SJSA1 (cell line): ENCODE measurements at regions not wholly inside any gene's neighbourhood (a gene's known extent, or its start where the extent isn't known, plus 50 kb on each side); places are given as distances from the start of the nearest gene placed in this dataset.

Experiments used
- DNase-seq, 2 experiments: peaks; one replicate each; pipeline ENCODE4 v3.0.0-alpha.2; 2015 to 2020; ENCODE audit warnings: low spot score in 2 of 2, low read depth in 1 of 2
- H3K27ac ChIP-seq: fragments of 250-450 bp; sonication (Bioruptor Pico); 2 replicates; pipeline ENCODE4 v1.5.1; 2020; ENCODE audit warnings: mild to moderate bottlenecking, moderate library complexity
- H3K27me3 ChIP-seq: fragments of 250-450 bp; sonication (Bioruptor Pico); replicated peaks from 2 replicates; pipeline ENCODE4 v1.5.1; 2020; ENCODE audit warnings: mild to moderate bottlenecking, moderate library complexity
- H3K36me3 ChIP-seq: fragments of 250-450 bp; sonication (Bioruptor Pico); 2 replicates; pipeline ENCODE4 v1.5.1; 2020; ENCODE audit warnings: mild to moderate bottlenecking
- H3K4me1 ChIP-seq: fragments of 250-450 bp; sonication (Bioruptor Pico); replicated peaks from 2 replicates; pipeline ENCODE4 v1.6.1; 2021; ENCODE audit warnings: mild to moderate bottlenecking
- H3K4me3 ChIP-seq: fragments of 250-450 bp; sonication (Bioruptor Pico); 2 replicates; pipeline ENCODE4 v1.5.1; 2020; ENCODE audit warnings: mild to moderate bottlenecking
- H3K9me3 ChIP-seq: fragments of 250-450 bp; sonication (Bioruptor Pico); replicated peaks from 2 replicates; pipeline ENCODE4 v1.5.1; 2020; ENCODE audit warnings: mild to moderate bottlenecking

DNA sequence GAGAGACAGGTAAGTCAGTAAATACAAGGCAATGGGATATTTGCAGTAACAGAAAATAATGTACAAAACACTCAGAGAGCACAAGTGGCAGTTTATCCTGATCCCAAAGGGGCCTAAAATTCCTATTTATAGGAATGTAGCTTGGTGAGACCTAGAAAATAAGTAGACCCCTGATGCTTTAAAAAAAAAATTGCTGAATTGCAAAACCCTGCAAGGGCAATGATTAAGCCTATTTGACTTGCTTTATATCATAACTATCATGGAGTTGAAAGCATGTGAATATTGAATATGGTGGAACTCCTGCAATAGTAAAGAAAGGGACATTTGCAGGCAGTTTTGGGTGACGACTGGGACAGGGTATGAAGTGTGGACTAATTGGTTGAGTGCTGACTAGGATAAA is 101.9 kb upstream of the C1orf21 start:
- peaks cover 2% of the 10 kb centered on the region; the same call in 1 of the 2 replicates for H3K9me3 ChIP-seq
- no peaks in the 10 kb centered on the region; the same call in 1 of the 2 replicates for H3K4me1 ChIP-seq
- H3K27me3 ChIP-seq, result no peaks in the 10 kb centered on the region
- no peak overlapping the region for H3K4me3 ChIP-seq
- no peak for DNase-seq
- no peak overlapping the region for H3K27ac ChIP-seq
- no peaks in the 10 kb centered on the region for H3K36me3 ChIP-seq

DNA sequence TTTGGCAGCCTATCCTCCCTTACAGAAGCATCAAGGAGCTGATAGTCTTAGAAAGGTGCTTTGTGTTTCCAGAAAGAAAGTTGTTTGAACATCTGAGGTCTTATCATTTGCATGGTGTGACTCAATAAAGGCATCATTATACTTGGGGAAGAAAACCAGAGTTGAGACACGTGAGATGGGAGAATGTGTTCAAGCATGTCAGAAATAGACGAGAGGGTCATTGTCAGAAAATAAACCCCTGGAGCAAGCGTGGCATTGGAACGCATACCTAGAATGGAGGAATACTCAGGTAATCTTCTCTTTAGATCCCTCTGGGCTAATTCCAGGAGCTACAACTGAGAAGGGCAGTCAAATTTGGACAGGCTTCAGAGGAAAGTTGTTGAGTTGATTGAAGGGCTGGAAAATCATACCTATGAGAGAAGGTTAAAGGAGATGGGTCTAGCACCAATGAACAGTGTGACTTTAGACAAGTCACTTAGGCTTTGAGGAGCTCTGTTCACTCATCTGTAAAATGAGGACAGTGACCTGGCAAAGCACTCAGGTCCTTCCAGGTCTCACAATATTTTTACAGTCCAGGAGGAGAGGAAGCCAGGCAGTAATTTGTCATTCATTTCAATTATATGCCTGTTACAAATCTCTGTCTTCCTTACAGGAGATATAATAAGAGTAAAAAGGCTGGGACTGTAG is 101.3 kb upstream of the C1orf21 start:
- Histone ChIP-seq H3K9me3 (peaks cover 4% of the 10 kb centered on the region; the same call in 1 of the 2 replicates), H3K4me1 (no peaks in the 10 kb centered on the region; the same call in 1 of the 2 replicates), H3K36me3 (no peaks in the 10 kb centered on the region), H3K4me3 (no peak overlapping the region), H3K27ac (no peak overlapping the region), H3K27me3 (no peaks in the 10 kb centered on the region)
- no peak for DNase-seq

DNA sequence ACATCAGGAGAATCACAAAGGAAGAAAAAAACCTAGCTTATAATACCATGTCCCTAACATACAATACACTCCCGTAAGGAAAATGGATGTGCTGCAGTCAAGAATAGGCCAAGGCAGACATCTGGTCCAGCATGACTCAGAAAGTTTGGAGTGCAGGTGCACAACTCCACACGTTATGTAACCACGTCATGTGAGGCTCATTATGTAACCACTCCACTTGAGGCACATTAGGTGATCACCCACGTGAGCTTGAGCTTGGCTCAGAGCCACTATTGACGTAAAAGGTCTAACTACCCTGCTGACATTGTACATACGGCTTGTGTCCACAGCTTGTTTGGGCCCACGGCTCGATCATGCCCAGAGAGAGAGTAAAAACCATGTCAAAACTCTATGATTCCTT is 99.8 kb upstream of the C1orf21 start:
- Histone ChIP-seq H3K27me3 (no peaks in the 10 kb centered on the region), H3K36me3 (no peaks in the 10 kb centered on the region), H3K27ac (no peak overlapping the region), H3K4me1 (peaks cover 2% of the 10 kb centered on the region), H3K4me3 (no peak overlapping the region), H3K9me3 (peaks cover 4% of the 10 kb centered on the region; the same call in 1 of the 2 replicates)
- no peak for DNase-seq

DNA sequence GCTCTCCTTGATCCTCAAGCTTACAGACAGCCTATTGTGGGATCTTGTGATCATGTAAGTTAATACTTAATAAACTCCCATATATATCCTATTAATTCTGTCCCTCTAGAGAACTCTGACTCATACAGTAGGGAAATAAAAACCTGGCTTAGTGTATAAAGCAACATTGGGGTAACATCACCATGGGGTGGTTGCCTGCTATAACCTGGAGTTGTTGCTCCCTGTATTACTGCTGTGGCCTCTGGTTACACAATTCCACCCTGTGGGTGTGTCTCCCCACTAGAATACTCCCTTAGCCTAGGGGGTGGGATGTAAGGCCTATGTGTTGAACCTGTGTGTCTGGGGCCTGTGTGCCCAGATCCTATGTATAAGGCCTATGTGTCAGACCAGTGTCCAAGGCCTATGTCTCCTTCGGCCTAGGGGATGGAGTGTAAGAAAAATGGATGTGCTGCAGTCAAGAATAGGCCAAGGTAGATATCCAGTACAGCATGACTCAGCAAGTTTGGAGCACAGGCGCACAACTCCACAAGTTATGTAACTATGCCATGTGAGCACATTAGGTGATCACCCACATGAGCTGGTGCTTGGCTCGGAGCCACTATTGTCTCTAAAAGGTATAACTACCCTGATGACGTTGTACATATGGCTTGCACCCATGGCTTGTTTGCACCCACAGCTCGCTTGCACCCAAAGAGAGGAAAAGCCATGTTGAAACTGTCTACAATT is 96.8 kb upstream of the C1orf21 start:
- no peaks in the 10 kb centered on the region for H3K27me3 ChIP-seq
- no peaks in the 10 kb centered on the region for H3K36me3 ChIP-seq
- no peak for DNase-seq
- no peak overlapping the region for H3K4me3 ChIP-seq
- peaks cover 4% of the 10 kb centered on the region for H3K9me3 ChIP-seq
- H3K27ac ChIP-seq, result no peak overlapping the region
- peaks cover 6% of the 10 kb centered on the region for H3K4me1 ChIP-seq

DNA sequence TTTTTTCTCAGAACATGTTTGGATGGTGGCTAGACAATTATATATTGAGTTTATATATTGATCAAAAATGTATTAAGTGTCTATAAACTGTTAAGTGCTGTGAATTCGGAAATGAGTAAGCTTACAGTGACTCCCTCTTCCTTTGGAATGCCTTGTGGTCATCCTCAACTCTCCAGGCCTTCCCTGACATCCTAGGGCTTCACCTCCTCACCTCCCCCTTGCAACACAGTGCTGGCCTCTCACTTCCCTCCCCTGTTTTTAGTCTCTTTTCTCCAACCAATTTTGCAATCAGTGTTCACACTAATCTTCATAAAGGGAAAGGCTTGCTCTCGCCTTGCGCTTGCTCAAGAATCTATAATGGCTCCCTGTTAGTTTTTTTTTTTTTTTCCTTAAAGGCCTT is 95.1 kb upstream of the C1orf21 start:
- peaks cover 4% of the 10 kb centered on the region for H3K9me3 ChIP-seq
- H3K27ac ChIP-seq, result no peak overlapping the region
- no peaks in the 10 kb centered on the region for H3K27me3 ChIP-seq
- H3K4me3 ChIP-seq, result no peak overlapping the region
- peaks cover 13% of the 10 kb centered on the region for H3K4me1 ChIP-seq
- no peaks in the 10 kb centered on the region for H3K36me3 ChIP-seq
- no peak for DNase-seq

DNA sequence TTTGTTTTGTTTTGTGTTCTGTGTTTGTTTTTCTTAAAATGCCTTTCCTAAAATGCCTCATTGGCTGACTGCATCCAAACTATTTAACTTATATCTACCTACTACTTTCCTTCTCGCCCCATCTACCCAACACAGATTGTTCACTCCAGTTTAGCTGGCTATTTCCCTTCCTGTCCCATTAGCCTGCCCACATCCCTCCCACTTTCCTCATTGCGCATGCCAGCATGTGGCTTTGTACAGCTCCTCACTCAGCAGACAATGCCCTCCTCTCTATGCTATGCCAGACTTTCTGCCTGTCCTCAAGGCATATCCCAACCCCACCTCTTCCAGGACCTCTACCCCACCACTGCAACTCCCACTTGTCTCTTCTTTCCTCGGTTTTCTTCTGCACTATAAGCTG is 94.7 kb upstream of the C1orf21 start:
- Histone ChIP-seq H3K36me3 (no peaks in the 10 kb centered on the region), H3K9me3 (peaks cover 4% of the 10 kb centered on the region), H3K4me3 (no peak overlapping the region), H3K27ac (no peak overlapping the region), H3K4me1 (peaks cover 17% of the 10 kb centered on the region), H3K27me3 (no peaks in the 10 kb centered on the region)
- no peak for DNase-seq

DNA sequence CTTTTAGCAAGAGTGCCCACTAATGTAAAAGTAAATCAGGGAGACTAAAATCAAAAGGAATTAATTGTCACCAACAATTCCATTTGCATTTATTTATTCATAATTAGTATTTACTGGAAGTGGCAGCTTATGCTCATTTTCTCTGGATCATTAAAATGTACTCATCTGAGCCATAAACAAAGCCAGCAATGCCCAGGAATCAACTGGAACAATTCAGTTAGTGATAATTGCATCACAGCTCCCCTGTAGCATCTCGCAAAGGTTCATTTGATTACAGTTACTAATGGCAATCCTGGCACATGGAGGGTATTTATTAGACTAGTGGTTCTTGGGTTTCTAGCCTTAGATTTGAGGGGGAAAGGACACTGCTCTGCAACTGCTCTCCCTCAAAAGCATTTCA is 92.7 kb upstream of the C1orf21 start:
- Histone ChIP-seq H3K4me1 (peaks cover 27% of the 10 kb centered on the region), H3K9me3 (peaks cover 4% of the 10 kb centered on the region), H3K4me3 (no peak overlapping the region), H3K27ac (no peak overlapping the region), H3K27me3 (no peaks in the 10 kb centered on the region), H3K36me3 (no peaks in the 10 kb centered on the region)
- no peak for DNase-seq

DNA sequence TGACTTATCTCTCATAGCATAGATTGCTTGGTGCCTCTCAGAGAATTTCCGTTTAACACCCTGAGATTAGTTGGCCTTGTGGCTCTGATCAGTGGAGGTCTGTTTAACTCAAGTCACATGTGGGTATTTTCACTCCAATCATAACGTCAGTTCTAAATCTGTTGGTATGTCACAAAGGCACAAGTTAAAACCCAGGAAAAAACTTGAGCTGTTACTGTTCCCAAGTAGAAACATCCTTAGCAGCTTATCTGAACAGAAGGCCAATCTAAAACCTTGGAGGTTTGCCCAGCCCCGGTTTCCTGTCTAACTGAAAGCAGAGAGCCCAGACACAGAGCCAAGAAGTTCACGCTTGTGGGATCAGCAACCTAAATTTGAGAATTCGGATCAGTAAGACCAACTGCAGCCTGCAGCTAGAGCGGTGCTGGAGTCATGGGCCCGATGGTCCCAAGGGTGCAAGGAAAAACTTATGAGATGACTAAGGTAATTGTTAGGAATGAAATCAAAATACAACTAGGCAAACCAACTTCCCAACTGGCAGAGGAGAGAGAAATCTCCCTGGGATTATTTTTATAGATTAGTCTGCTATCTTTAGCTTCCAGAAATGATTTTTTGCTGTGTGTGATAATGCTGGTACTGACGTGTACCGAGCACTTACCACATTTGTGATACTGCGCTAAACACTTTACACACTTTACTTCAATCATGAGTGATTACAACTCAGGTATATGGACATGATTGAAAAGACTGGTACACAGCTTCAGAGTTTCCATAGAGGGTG is 90.2 kb upstream of the C1orf21 start:
- H3K4me3 ChIP-seq, result no peak overlapping the region
- H3K27me3 ChIP-seq, result no peaks in the 10 kb centered on the region
- H3K27ac ChIP-seq, result peak overlapping the region; percentile 17
- no peaks in the 10 kb centered on the region; the same call in 1 of the 2 replicates for H3K9me3 ChIP-seq
- H3K36me3 ChIP-seq, result no peaks in the 10 kb centered on the region
- H3K4me1 ChIP-seq, result peaks cover 50% of the 10 kb centered on the region
- peak in 1 of 2 experiments; percentile 46 for DNase-seq

DNA sequence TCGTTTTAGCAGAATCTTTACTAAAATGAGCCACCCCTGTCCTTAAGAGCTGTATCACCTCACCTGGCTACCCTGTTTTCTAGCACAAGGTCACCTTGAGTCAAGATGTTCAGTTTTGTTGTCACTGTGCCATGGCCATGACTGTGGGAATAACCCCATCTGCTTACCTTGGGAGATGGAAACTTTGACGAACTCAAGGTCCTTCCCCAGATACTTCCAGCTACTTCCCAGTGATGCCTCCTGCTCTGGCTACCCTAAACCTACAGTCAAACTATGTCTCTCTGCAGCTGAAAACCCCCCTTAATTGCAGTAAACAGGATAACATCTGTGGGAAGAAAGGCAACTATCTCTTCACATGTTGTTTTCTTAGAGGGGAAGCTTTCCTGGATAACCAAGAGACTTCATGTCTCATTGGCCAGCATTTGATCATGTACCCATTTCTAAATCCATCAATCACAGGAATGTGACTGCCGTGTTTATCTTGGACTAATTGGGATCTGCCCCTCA is 89.5 kb upstream of the C1orf21 start:
- no peak for DNase-seq
- no peak overlapping the region for H3K27ac ChIP-seq
- H3K4me1 ChIP-seq, result peaks cover 46% of the 10 kb centered on the region
- H3K36me3 ChIP-seq, result no peaks in the 10 kb centered on the region
- no peaks in the 10 kb centered on the region for H3K27me3 ChIP-seq
- no peaks in the 10 kb centered on the region; the same call in 1 of the 2 replicates for H3K9me3 ChIP-seq
- H3K4me3 ChIP-seq, result no peak overlapping the region

DNA sequence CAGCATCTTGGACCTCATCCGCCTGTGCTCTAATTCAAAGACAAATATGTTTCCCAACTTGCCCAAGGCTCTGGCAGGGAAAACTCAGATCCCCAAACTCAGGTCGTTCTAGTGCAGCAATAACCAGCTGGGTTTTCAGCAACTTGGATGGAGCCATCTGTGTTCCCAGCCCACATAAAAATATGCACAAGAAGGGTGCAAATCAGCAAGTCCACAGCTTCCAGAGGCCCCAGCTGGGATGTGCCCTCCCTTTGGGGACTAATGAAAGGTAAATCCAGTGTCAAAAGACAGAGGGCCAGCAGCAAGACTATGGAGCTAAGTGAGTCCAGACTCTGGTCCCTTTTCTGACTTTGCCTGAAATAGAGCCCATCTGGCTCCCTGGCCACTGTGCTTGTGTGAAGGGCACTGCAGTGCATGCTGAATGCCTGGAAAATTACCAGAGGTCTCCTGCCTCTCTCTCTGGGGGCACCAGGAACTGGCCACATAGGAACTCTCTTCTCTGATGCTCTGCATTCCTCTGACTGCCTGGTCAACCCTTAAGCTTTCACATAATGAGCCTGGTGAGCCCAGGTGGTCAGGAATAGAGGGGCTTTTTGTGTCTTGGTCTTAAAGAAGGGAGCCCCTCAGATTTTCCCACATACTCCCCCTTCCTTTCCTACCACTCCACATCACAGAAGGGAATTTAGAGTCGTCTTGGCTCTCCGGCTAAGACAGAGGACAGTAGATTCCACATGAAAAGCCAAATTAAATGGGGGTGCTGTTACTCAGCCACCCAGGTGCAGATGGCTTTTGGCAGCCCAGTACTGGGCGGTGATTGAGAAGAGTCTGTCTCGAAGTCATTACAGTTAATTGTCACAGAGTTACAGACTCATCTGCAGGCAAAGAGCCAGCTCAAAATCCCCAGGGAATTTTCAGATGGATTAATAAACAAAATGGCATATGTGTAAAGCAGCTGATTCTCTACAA is 88.1 kb upstream of the C1orf21 start:
- no peak for DNase-seq
- Histone ChIP-seq H3K27ac (peak overlapping the region; percentile 63), H3K4me1 (peaks cover 45% of the 10 kb centered on the region), H3K36me3 (no peaks in the 10 kb centered on the region), H3K9me3 (no peaks in the 10 kb centered on the region), H3K4me3 (no peak overlapping the region), H3K27me3 (no peaks in the 10 kb centered on the region)

DNA sequence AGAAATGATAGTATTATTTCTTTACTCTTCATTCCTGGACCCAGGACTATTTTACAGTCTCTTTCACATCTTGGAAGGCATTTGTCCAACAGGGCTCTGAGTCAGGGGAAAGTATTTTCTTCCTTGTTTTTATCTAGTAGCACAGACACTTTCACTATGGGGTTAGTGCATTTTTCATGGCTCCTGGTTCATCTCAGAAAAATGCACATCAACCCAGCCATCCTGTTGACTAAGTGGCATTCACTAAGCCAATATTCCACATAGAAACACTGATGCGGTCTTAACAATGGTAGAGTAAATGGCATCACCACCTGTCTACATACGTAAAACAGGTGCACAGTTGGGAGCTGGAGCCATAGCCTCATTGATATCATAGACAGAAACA is 87.4 kb upstream of the C1orf21 start:
- Histone ChIP-seq H3K27ac (peak overlapping the region; percentile 63), H3K4me1 (peaks cover 45% of the 10 kb centered on the region), H3K9me3 (no peaks in the 10 kb centered on the region), H3K4me3 (no peak overlapping the region), H3K27me3 (no peaks in the 10 kb centered on the region), H3K36me3 (no peaks in the 10 kb centered on the region)
- peak in 1 of 2 experiments; percentile 76 for DNase-seq

DNA sequence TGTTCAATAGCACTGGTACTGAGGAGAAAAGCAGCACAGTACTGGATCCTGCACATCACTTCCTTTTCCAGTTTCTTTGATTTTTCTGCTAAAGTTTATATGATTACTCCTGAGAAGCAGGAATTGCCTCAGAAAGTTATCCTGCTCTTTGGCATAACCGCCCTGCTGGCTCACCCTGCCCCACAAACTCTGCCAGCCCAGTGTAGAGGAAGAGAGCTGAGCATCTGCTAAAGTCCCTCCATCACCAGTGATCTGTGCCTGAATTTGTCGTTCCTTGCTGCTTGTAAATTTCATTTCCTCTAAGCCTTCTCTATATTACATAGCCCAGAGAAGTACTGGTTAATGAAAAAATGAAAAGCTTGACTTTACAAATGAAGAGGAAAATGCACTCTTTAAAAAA is 87.0 kb upstream of the C1orf21 start:
- H3K27ac ChIP-seq, result no peak overlapping the region; the same call in 1 of the 2 replicates
- DNase-seq, result no peak
- peaks cover 45% of the 10 kb centered on the region for H3K4me1 ChIP-seq
- no peaks in the 10 kb centered on the region for H3K9me3 ChIP-seq
- no peaks in the 10 kb centered on the region for H3K36me3 ChIP-seq
- H3K27me3 ChIP-seq, result no peaks in the 10 kb centered on the region
- H3K4me3 ChIP-seq, result no peak overlapping the region

DNA sequence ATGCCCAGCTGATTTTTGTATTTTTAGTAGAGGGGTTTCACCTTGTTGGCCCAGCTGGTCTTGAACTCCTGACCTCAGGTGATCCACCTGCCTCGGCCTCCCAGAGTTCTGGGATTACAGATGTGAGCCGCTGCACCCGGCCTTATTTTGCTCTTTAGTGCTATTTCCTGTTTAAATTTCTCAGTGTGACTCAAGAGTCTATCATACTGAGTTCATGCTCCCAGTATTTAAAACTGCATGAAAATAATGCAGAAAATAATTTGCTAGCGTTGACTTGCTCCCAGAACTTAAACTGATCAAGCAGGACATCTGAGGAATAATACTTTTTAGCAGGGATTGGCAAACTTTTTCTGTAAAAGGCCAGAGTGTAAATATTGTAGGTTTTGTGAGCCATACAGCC is 86.4 kb upstream of the C1orf21 start:
- no peaks in the 10 kb centered on the region for H3K36me3 ChIP-seq
- DNase-seq, result peak in 1 of 2 experiments; percentile 33
- no peak overlapping the region for H3K4me3 ChIP-seq
- H3K9me3 ChIP-seq, result no peaks in the 10 kb centered on the region
- peak overlapping the region; percentile 33 for H3K27ac ChIP-seq
- peaks cover 45% of the 10 kb centered on the region for H3K4me1 ChIP-seq
- H3K27me3 ChIP-seq, result no peaks in the 10 kb centered on the region
